ENCODE measurements at regions not wholly inside any gene's neighbourhood (a gene's known extent, or its start where the extent isn't known, plus 50 kb on each side); places are given as distances from the start of the nearest gene placed in this dataset.

GRCh38 chr5:82851471-82851870 is 225.7 kb downstream of the TMEM167A start:
- no peak for TF ChIP-seq KAT2B (IDR thresholded peaks at IDR 0.05; ENCODE audit: borderline replicate concordance, low read depth, low read length)
- no peak for TF ChIP-seq YY1 (IDR thresholded peaks at IDR 0.05; ENCODE audit: insufficient read depth, insufficient replicate concordance, low read depth, low read length)
- no peak for TF ChIP-seq ZBTB33 (CRISPR knock-in tag; IDR thresholded peaks at IDR 0.05)
- TF ChIP-seq CBFB (CRISPR knock-in tag; IDR thresholded peaks at IDR 0.05): no peak
- TF ChIP-seq HIVEP1 (CRISPR knock-in tag; IDR thresholded peaks at IDR 0.05): no peak
- no peak for TF ChIP-seq EHMT2 (IDR thresholded peaks at IDR 0.05; ENCODE audit: borderline replicate concordance, low read depth, low read length)
- TF ChIP-seq CTCF (CRISPR knock-in tag; IDR thresholded peaks at IDR 0.05): no peak
- TF ChIP-seq POLR2AphosphoS2 (IDR thresholded peaks at IDR 0.05; ENCODE audit: low read depth, low read length): no peak

All from HepG2 (cell line).